OCI-LY7 (cell line): ENCODE measurements at regions not wholly inside any gene's neighbourhood (a gene's known extent, or its start where the extent isn't known, plus 50 kb on each side); places are given as distances from the start of the nearest gene placed in this dataset.

Experiments used
- EZH2phosphoT487 ChIP-seq: fragments of 200-600 bp; sonication (generic); IDR thresholded peaks from 2 replicates; pipeline ENCODE4 v1.6.1; 2018; ENCODE audit warnings: low read depth, borderline replicate concordance, mild to moderate bottlenecking, mixed run types, antibody characterized with exemption, low read length, moderate library complexity, mixed read lengths
- TF ChIP-seq, protein P1 (sequence below): fragments of 200-600 bp; sonication (generic); conservative IDR thresholded peaks from 2 replicates; pipeline ENCODE4 v1.5.1; 2014; ENCODE audit warnings: mild to moderate bottlenecking, antibody characterized with exemption, low read length, moderate library complexity, mixed read lengths

DNA sequence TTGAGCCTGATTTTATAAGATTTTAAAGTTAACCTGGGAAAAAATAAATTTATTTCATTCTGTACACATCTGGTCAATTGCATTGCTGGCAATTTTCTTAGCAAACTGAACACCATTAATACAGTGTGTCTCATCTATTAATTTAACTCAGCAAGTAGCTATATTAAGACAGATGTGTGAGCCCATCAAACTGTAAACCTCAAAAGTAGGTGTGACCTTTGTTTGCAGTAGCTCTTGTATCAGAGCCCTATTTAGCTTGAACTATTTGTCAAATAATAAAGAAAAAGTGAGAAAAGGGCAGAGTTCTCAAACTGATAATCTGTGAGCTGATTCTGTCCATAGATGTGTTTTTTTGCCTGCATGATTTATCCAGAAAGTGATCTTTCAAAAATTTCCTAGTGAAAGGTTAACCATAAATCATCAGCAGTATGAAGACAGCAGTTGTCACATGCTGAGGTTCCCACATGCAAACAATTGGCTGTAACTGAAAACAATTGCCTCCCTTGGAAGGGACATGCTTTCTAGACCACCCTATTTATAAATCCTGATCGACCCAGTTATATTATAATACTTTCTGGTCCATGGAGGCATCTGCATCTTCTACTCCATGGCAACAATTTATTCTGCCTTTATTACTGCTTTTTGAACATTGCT is 646.5 kb downstream of the NSUN3 start:
- TF ChIP-seq, protein P1, sequence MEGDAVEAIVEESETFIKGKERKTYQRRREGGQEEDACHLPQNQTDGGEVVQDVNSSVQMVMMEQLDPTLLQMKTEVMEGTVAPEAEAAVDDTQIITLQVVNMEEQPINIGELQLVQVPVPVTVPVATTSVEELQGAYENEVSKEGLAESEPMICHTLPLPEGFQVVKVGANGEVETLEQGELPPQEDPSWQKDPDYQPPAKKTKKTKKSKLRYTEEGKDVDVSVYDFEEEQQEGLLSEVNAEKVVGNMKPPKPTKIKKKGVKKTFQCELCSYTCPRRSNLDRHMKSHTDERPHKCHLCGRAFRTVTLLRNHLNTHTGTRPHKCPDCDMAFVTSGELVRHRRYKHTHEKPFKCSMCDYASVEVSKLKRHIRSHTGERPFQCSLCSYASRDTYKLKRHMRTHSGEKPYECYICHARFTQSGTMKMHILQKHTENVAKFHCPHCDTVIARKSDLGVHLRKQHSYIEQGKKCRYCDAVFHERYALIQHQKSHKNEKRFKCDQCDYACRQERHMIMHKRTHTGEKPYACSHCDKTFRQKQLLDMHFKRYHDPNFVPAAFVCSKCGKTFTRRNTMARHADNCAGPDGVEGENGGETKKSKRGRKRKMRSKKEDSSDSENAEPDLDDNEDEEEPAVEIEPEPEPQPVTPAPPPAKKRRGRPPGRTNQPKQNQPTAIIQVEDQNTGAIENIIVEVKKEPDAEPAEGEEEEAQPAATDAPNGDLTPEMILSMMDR: no peak
- no peak for TF ChIP-seq EZH2phosphoT487
